Liver (tissue), 8 donors: ENCODE measurements at regions not wholly inside any gene's neighbourhood (a gene's known extent, or its start where the extent isn't known, plus 50 kb on each side); places are given as distances from the start of the nearest gene placed in this dataset.

Source experiments
- DNase-seq: peaks from one replicate; pipeline ENCODE4 v3.0.0-alpha.2; 2017; ENCODE audit warnings: low spot score
- H3K27ac ChIP-seq, 2 donors: one replicate each; pipeline ENCODE4 v1.7.0; 2013; ENCODE audit warnings: inconsistent platforms in 2 of 2, low read length in 2 of 2, control low read depth in 1 of 2, low read depth in 1 of 2, mild to moderate bottlenecking in 1 of 2
- H3K27me3 ChIP-seq, 4 donors: one replicate each; pipeline versions ENCODE4 v1.6.1 to v1.7.0; 2013; ENCODE audit warnings: low read length in 3 of 4, inconsistent platforms in 1 of 4, mild to moderate bottlenecking in 1 of 4, moderate library complexity in 1 of 4; ENCODE audit not compliant: control insufficient read depth in 4 of 4, insufficient read depth in 4 of 4
- H3K36me3 ChIP-seq, 4 donors: one replicate each; pipeline versions ENCODE4 v1.6.1 to v1.7.0; 2013; ENCODE audit warnings: low read length in 3 of 4, mild to moderate bottlenecking in 3 of 4, low read depth in 1 of 4, moderate library complexity in 1 of 4; ENCODE audit not compliant: control insufficient read depth in 4 of 4, insufficient read depth in 3 of 4
- H3K4me1 ChIP-seq, 4 donors: one replicate each; pipeline versions ENCODE4 v1.6.1 to v1.7.0; 2013; ENCODE audit warnings: low read length in 3 of 4, mild to moderate bottlenecking in 3 of 4, moderate library complexity in 1 of 4; ENCODE audit not compliant: control insufficient read depth in 4 of 4, insufficient read depth in 4 of 4
- H3K4me3 ChIP-seq, 3 donors: one replicate each; pipeline versions ENCODE4 v1.6.1 to v1.7.0; 2013; ENCODE audit warnings: low read length in 3 of 3, control low read depth in 1 of 3, low read depth in 1 of 3, mild to moderate bottlenecking in 1 of 3
- H3K9ac ChIP-seq, 2 donors: one replicate each; pipeline ENCODE4 v1.7.0; 2013; ENCODE audit warnings: low read length in 2 of 2, mild to moderate bottlenecking in 2 of 2, moderate library complexity in 2 of 2, control low read depth in 1 of 2, low read depth in 1 of 2
- H3K9me3 ChIP-seq, 4 donors: one replicate each; pipeline versions ENCODE4 v1.6.1 to v1.7.0; 2013; ENCODE audit warnings: low read length in 3 of 4; ENCODE audit not compliant: control insufficient read depth in 4 of 4
- CTCF ChIP-seq: fragments of 150-350 bp; IDR thresholded peaks from 2 replicates; pipeline ENCODE4 v1.5.1; 2017; ENCODE audit warnings: improper control_type of control experiment, low read depth, low read length; ENCODE audit not compliant: missing input control
- EGR1 ChIP-seq, 2 donors: IDR thresholded peaks; 2 replicates each; pipeline ENCODE4 v1.6.1; 2016 to 2018; ENCODE audit warnings: antibody characterized with exemption in 2 of 2, low read depth in 2 of 2
- FOXA1 ChIP-seq: IDR thresholded peaks from 2 replicates; pipeline ENCODE4 v1.6.1; 2016; ENCODE audit warnings: antibody characterized with exemption
- FOXA2 ChIP-seq: IDR thresholded peaks from 2 replicates; pipeline ENCODE4 v1.6.1; 2016; ENCODE audit warnings: antibody characterized with exemption
- GABPA ChIP-seq, 2 donors: IDR thresholded peaks in 1 of 2; conservative IDR thresholded peaks in 1 of 2; 2 replicates each; pipeline ENCODE4 v1.6.1; 2016; ENCODE audit warnings: antibody characterized with exemption in 2 of 2, mild to moderate bottlenecking in 1 of 2, moderate library complexity in 1 of 2
- HNF4A ChIP-seq, 2 donors: conservative IDR thresholded peaks; 2 replicates each; pipeline ENCODE4 v1.6.1; 2016; ENCODE audit warnings: antibody characterized with exemption in 2 of 2, mild to moderate bottlenecking in 2 of 2
- HNF4G ChIP-seq: IDR thresholded peaks from 2 replicates; pipeline ENCODE4 v1.6.1; 2016; ENCODE audit warnings: antibody characterized with exemption
- JUND ChIP-seq, 2 donors: IDR thresholded peaks; 2 replicates each; pipeline ENCODE4 v1.6.1; 2016; ENCODE audit warnings: antibody characterized with exemption in 2 of 2
- MAX ChIP-seq: IDR thresholded peaks from 2 replicates; pipeline ENCODE4 v1.6.1; 2016; ENCODE audit warnings: antibody characterized with exemption
- NR2F2 ChIP-seq: IDR thresholded peaks from 2 replicates; pipeline ENCODE4 v1.6.1; 2016; ENCODE audit warnings: antibody characterized with exemption
- RAD21 ChIP-seq, 2 donors: IDR thresholded peaks; 2 replicates each; pipeline ENCODE4 v1.6.1; 2016; ENCODE audit warnings: antibody characterized with exemption in 2 of 2, mild to moderate bottlenecking in 2 of 2
- REST ChIP-seq: IDR thresholded peaks from 2 replicates; pipeline ENCODE4 v1.6.1; 2016; ENCODE audit warnings: antibody characterized with exemption, mild to moderate bottlenecking
- RXRA ChIP-seq, 2 donors: IDR thresholded peaks; 2 replicates each; pipeline ENCODE4 v1.6.1; 2017 to 2018; ENCODE audit warnings: antibody characterized with exemption in 2 of 2, mild to moderate bottlenecking in 1 of 2
- SP1 ChIP-seq: IDR thresholded peaks from 2 replicates; pipeline ENCODE4 v1.6.1; 2018; ENCODE audit warnings: antibody characterized with exemption, mild to moderate bottlenecking
- TAF1 ChIP-seq: conservative IDR thresholded peaks from 2 replicates; pipeline ENCODE4 v1.6.1; 2016; ENCODE audit warnings: antibody characterized with exemption, mild to moderate bottlenecking
- YY1 ChIP-seq: IDR thresholded peaks from 2 replicates; pipeline ENCODE4 v1.6.1; 2016; ENCODE audit warnings: antibody characterized with exemption, mild to moderate bottlenecking
- ZBTB33 ChIP-seq: IDR thresholded peaks from 2 replicates; pipeline ENCODE4 v1.6.1; 2016; ENCODE audit warnings: antibody characterized with exemption
- WGBS: extraction: QIAGEN DNeasy Blood & Tissue Kit; methylation state at CpG from one replicate; pipeline ENCODE4 v1.1.7; 2013; 5-methylcytosine and 5-hydroxymethylcytosine counted together
- donor health status: healthy.
- donor health status: healthy.
- donor health status: healthy.
- donor health status: healthy.
- donor health status: healthy.

GRCh38 chr2:134141598-134142340 is 112.1 kb upstream of the MGAT5 start:
- DNase-seq: no peak
- H3K27me3 ChIP-seq: no peaks in the 10 kb centered on the region
- peaks cover 9 to 15% (median 12%) of the 10 kb centered on the region in 4 donors for H3K4me1 ChIP-seq
- H3K9ac ChIP-seq: no peak overlapping the region
- 85% methylated on average over 6 of the region's 6 CpGs for whole genome bisulfite sequencing
- TF ChIP-seq FOXA2 (no peak), CTCF (no peak), MAX (no peak), HNF4G (no peak), RAD21 (IDR thresholded peaks at IDR 0.05) (no peak), REST (no peak), NR2F2 (no peak), ZBTB33 (no peak), TAF1 (no peak), FOXA1 (no peak), YY1 (no peak), SP1 (no peak), GABPA (IDR thresholded peaks at IDR 0.05 in 1 of 2, conservative IDR thresholded peaks at IDR 0.05 in 1 of 2) (no peak), JUND (IDR thresholded peaks at IDR 0.05) (no peak)
- no peak overlapping the region for H3K27ac ChIP-seq
- H3K9me3 ChIP-seq: no peaks in the 10 kb centered on the region
- peaks cover 0 to 2% (median 0%) of the 10 kb centered on the region in 4 donors for H3K36me3 ChIP-seq
- H3K4me3 ChIP-seq: no peak overlapping the region

GRCh38 chr2:134142341-134142738 is 111.5 kb upstream of the MGAT5 start:
- 80% methylated on average over 4 of the region's 4 CpGs for WGBS
- H3K4me1 ChIP-seq: peaks cover 9 to 14% (median 10%) of the 10 kb centered on the region in 4 donors
- H3K27ac ChIP-seq: no peak overlapping the region
- no peak for TF ChIP-seq EGR1 (IDR thresholded peaks at IDR 0.05; ENCODE audit: low read depth in 2 of 2)
- no peak for TF ChIP-seq REST
- no peak for TF ChIP-seq JUND (IDR thresholded peaks at IDR 0.05)
- no peak for TF ChIP-seq HNF4G
- no peak for TF ChIP-seq HNF4A (conservative IDR thresholded peaks at IDR 0.05)
- TF ChIP-seq CTCF: no peak
- no peak for TF ChIP-seq NR2F2
- TF ChIP-seq RXRA (IDR thresholded peaks at IDR 0.05): no peak
- no peak for TF ChIP-seq FOXA1
- TF ChIP-seq RAD21 (IDR thresholded peaks at IDR 0.05): no peak

More at GRCh38 chr2:134142341-134142738, 111.5 kb upstream of the MGAT5 start:
- Histone ChIP-seq H3K4me3 (no peak overlapping the region), H3K9ac (no peak overlapping the region), H3K27me3 (no peaks in the 10 kb centered on the region), H3K36me3 (peaks cover 0 to 2% (median 0%) of the 10 kb centered on the region in 4 donors), H3K9me3 (no peaks in the 10 kb centered on the region)
- DNase-seq: no peak
